ENCODE measurements at regions not wholly inside any gene's neighbourhood (a gene's known extent, or its start where the extent isn't known, plus 50 kb on each side); places are given as distances from the start of the nearest gene placed in this dataset.

DNA sequence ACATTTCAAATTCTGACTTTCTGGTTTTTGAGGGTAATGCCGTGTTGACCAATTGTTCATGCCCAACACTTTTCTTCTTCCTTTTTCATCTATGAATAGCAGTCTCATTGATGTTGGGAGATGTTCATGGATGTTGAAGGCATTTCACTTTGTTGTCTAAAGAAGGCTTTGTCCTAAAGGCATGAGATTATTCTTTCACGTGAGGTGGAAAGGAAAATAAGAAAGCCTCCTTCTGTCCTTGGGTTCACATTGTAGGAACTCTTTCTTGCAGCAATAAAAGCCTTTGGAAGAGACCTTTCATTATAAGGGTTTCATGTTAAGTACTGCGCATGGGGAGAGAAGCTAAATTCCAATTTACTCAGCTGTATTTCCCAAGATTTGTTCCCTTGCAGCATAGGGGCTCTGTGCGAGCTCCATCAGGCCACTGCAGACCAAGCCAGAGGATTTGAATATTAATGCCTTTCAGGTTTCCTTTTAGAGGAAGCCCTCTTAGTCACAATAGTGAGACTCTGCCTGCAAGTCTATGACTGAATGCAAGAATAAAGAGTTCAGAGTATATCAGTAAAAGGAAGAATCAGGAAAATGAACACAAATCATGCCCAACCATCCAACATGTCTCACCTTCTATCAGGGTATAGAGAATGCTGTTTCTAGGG is 274.6 kb downstream of the TMEM38B start:
- no peak for DNase-seq (ENCODE audit: low spot score)
- 90% methylated on average over 4 of the region's 4 CpGs for WGBS (ENCODE audit: low lambda C conversion rate, missing lambda C conversion rate)
- TF ChIP-seq, protein P1, sequence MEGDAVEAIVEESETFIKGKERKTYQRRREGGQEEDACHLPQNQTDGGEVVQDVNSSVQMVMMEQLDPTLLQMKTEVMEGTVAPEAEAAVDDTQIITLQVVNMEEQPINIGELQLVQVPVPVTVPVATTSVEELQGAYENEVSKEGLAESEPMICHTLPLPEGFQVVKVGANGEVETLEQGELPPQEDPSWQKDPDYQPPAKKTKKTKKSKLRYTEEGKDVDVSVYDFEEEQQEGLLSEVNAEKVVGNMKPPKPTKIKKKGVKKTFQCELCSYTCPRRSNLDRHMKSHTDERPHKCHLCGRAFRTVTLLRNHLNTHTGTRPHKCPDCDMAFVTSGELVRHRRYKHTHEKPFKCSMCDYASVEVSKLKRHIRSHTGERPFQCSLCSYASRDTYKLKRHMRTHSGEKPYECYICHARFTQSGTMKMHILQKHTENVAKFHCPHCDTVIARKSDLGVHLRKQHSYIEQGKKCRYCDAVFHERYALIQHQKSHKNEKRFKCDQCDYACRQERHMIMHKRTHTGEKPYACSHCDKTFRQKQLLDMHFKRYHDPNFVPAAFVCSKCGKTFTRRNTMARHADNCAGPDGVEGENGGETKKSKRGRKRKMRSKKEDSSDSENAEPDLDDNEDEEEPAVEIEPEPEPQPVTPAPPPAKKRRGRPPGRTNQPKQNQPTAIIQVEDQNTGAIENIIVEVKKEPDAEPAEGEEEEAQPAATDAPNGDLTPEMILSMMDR (IDR thresholded peaks at IDR 0.05; ENCODE audit: poor library complexity) = no peak
- TF ChIP-seq EZH2phosphoT487 (IDR thresholded peaks at IDR 0.05; ENCODE audit: low read depth, severe bottlenecking, unreplicated experiment) (no peak), EZH2 (IDR thresholded peaks at IDR 0.05; ENCODE audit: borderline replicate concordance) (no peak)

DNA sequence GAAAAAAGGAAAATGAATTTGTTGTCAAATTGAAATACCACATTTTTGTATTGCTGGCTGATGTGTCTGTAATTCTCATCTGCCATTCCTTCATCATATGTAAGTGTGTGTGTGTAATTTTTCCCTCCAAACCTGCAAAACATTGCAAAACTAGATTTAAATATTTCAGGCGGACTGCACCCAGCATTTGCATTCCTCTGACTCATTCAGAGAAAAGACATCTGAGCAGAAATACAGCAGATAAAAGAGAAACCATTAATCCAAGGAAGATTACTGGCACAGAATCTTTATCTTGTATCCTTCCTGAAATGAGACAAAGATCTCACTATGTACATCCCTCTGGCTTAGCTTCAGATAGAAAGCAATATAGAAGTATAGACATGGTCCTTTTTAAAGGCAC is 275.3 kb downstream of the TMEM38B start:
- H4K20me1 ChIP-seq (ENCODE audit: insufficient read depth, poor library complexity, severe bottlenecking) = no peaks in the 10 kb centered on the region
- H3K9me3 ChIP-seq (ENCODE audit: low read depth) = no peaks in the 10 kb centered on the region
- H3K79me2 ChIP-seq = no peaks in the 10 kb centered on the region
- H2AFZ ChIP-seq = no peak overlapping the region
- H3K4me1 ChIP-seq (ENCODE audit: insufficient read depth) = no peaks in the 10 kb centered on the region
- no peak overlapping the region for H3K27ac ChIP-seq
- 36% methylated on average over 1 of the region's 1 CpG for WGBS (ENCODE audit: low lambda C conversion rate, missing lambda C conversion rate)
- no peak overlapping the region for H3K4me2 ChIP-seq
- no peak for DNase-seq (ENCODE audit: low spot score)
- H3K27me3 ChIP-seq = no peaks in the 10 kb centered on the region
- no peaks in the 10 kb centered on the region for H3K36me3 ChIP-seq (replicated peaks; ENCODE audit: insufficient read depth, low read depth)
- no peaks in the 10 kb centered on the region for H3K9me2 ChIP-seq (replicated peaks; ENCODE audit: insufficient read depth)
- no peak overlapping the region for H3K4me3 ChIP-seq
- TF ChIP-seq EZH2phosphoT487 (IDR thresholded peaks at IDR 0.05; ENCODE audit: low read depth, severe bottlenecking, unreplicated experiment) (no peak), EZH2 (IDR thresholded peaks at IDR 0.05; ENCODE audit: borderline replicate concordance) (no peak)
- TF ChIP-seq, protein P1 (IDR thresholded peaks at IDR 0.05; ENCODE audit: poor library complexity) = no peak

More for the DNA sequence above, 274.6 kb downstream of the TMEM38B start:
- Histone ChIP-seq H3K27ac (no peak overlapping the region), H4K20me1 (ENCODE audit: insufficient read depth, poor library complexity, severe bottlenecking) (no peaks in the 10 kb centered on the region), H2AFZ (no peak overlapping the region), H3K4me2 (no peak overlapping the region), H3K9me2 (replicated peaks; ENCODE audit: insufficient read depth) (no peaks in the 10 kb centered on the region), H3K4me1 (ENCODE audit: insufficient read depth) (no peaks in the 10 kb centered on the region), H3K4me3 (no peak overlapping the region), H3K36me3 (replicated peaks; ENCODE audit: insufficient read depth, low read depth) (no peaks in the 10 kb centered on the region), H3K27me3 (no peaks in the 10 kb centered on the region), H3K79me2 (no peaks in the 10 kb centered on the region), H3K9me3 (ENCODE audit: low read depth) (no peaks in the 10 kb centered on the region)

- no peaks in the 10 kb centered on the region for H3K27me3 ChIP-seq
- H3K4me3 ChIP-seq = no peak overlapping the region
- H4K20me1 ChIP-seq (ENCODE audit: insufficient read depth, poor library complexity, severe bottlenecking) = no peaks in the 10 kb centered on the region
- 73% methylated on average over 2 of the region's 2 CpGs for WGBS (ENCODE audit: low lambda C conversion rate, missing lambda C conversion rate)
- H2AFZ ChIP-seq = no peak overlapping the region
- no peaks in the 10 kb centered on the region for H3K9me2 ChIP-seq (replicated peaks; ENCODE audit: insufficient read depth)
- no peaks in the 10 kb centered on the region for H3K9me3 ChIP-seq (ENCODE audit: low read depth)
- no peaks in the 10 kb centered on the region for H3K36me3 ChIP-seq (replicated peaks; ENCODE audit: insufficient read depth, low read depth)
- no peaks in the 10 kb centered on the region for H3K4me1 ChIP-seq (ENCODE audit: insufficient read depth)
- no peak for DNase-seq (ENCODE audit: low spot score)
- no peak overlapping the region for H3K4me2 ChIP-seq
- no peak overlapping the region for H3K27ac ChIP-seq
- H3K79me2 ChIP-seq = no peaks in the 10 kb centered on the region
- TF ChIP-seq EZH2 (IDR thresholded peaks at IDR 0.05; ENCODE audit: borderline replicate concordance) (no peak), EZH2phosphoT487 (IDR thresholded peaks at IDR 0.05; ENCODE audit: low read depth, severe bottlenecking, unreplicated experiment) (no peak)
- TF ChIP-seq, protein P1 (IDR thresholded peaks at IDR 0.05; ENCODE audit: poor library complexity) = no peak
These were observed 277.6 kb downstream of the TMEM38B start for GRCh38 chr9:105971986-105972385.

All from hepatocyte (in vitro differentiated cells).